Psoas muscle (tissue), 7 donors: ENCODE measurements at regions not wholly inside any gene's neighbourhood (a gene's known extent, or its start where the extent isn't known, plus 50 kb on each side); places are given as distances from the start of the nearest gene placed in this dataset.

Source experiments
- ATAC-seq, 4 donors: fragments of 200-7000 bp; cut with Tn5 transposase; one replicate each; pipeline ENCODE4 v1.9.1; 2020; ENCODE audit warnings: moderate library complexity in 3 of 4, mild to moderate bottlenecking in 2 of 4
- DNase-seq, 2 donors: peaks; one replicate each; pipeline ENCODE4 v3.0.0-alpha.2; 2020
- H3K27ac ChIP-seq: fragments of 200-600 bp; one replicate; pipeline ENCODE4 v1.8.0; 2022
- H3K27me3 ChIP-seq, 3 donors: fragments of 200-600 bp in 1 of 3; one replicate each; pipeline versions ENCODE4 v1.6.1 to v1.8.0; 2013 to 2022; ENCODE audit warnings: low read length in 2 of 3, mild to moderate bottlenecking in 2 of 3, moderate library complexity in 1 of 3; ENCODE audit not compliant: insufficient read depth in 3 of 3
- H3K36me3 ChIP-seq, 2 donors: fragments of 200-600 bp in 1 of 2; one replicate each; pipeline versions ENCODE4 v1.6.1 to v1.8.0; 2013 to 2022; ENCODE audit warnings: low read depth in 1 of 2, mild to moderate bottlenecking in 1 of 2, moderate library complexity in 1 of 2; ENCODE audit not compliant: insufficient read depth in 1 of 2
- H3K4me1 ChIP-seq: fragments of 200-600 bp; one replicate; pipeline ENCODE4 v1.8.0; 2022
- H3K4me3 ChIP-seq: fragments of 200-600 bp; one replicate; pipeline ENCODE4 v1.8.0; 2022; ENCODE audit warnings: mild to moderate bottlenecking
- H3K9me3 ChIP-seq: fragments of 200-600 bp; one replicate; pipeline ENCODE4 v1.8.0; 2022
- WGBS, 3 donors: extraction: QIAGEN DNeasy Blood & Tissue Kit; methylation state at CpG; one replicate each; pipeline versions ENCODE4 v1.1.6 to v1.1.7; 2013; 5-methylcytosine and 5-hydroxymethylcytosine counted together
- intact Hi-C, 2 donors: fragments of 100-400 bp; cut with DNase I; formaldehyde crosslinking; loops; one replicate each; pipeline versions ENCODE4 v1.11.0 to v1.14.2; 2022
- TF ChIP-seq, protein P1 (sequence below): fragments of 200-600 bp; IDR thresholded peaks from one replicate; pipeline ENCODE4 v1.8.0; 2022; ENCODE audit warnings: antibody characterized with exemption
- donor health status: healthy with polysubstance abuse.
- donor health status: DM: no; HTN: no; CAD: no; lungs with moderate emphysema.
- donor health status: Bipolar disorder and iron deficiency.
- donor health status: healthy.
- donor health status: DM: yes; HTN: yes; CAD: no.
- donor health status: DM: no; HTN: no; CAD: no.
- donor health status: DM: yes; HTN: yes; CAD: no.

- no peaks in the 10 kb centered on the region for H3K9me3 ChIP-seq
These were observed 1347.0 kb upstream of the AGA start for GRCh38 chr4:178789279-178789678.

GRCh38 chr4:178799204-178799603, 1357.0 kb upstream of the AGA start:
- H3K4me3 ChIP-seq, result no peak overlapping the region
- no peaks in the 10 kb centered on the region for H3K9me3 ChIP-seq
- H3K4me1 ChIP-seq, result no peaks in the 10 kb centered on the region
- no peak for DNase-seq
- intact Hi-C loops, result no loop called here
- ATAC-seq, result no peak
- TF ChIP-seq, protein P1, sequence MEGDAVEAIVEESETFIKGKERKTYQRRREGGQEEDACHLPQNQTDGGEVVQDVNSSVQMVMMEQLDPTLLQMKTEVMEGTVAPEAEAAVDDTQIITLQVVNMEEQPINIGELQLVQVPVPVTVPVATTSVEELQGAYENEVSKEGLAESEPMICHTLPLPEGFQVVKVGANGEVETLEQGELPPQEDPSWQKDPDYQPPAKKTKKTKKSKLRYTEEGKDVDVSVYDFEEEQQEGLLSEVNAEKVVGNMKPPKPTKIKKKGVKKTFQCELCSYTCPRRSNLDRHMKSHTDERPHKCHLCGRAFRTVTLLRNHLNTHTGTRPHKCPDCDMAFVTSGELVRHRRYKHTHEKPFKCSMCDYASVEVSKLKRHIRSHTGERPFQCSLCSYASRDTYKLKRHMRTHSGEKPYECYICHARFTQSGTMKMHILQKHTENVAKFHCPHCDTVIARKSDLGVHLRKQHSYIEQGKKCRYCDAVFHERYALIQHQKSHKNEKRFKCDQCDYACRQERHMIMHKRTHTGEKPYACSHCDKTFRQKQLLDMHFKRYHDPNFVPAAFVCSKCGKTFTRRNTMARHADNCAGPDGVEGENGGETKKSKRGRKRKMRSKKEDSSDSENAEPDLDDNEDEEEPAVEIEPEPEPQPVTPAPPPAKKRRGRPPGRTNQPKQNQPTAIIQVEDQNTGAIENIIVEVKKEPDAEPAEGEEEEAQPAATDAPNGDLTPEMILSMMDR, result no peak
- no peak overlapping the region for H3K27ac ChIP-seq
- no peaks in the 10 kb centered on the region for H3K27me3 ChIP-seq
- no peaks in the 10 kb centered on the region for H3K36me3 ChIP-seq
- 42 to 50% (median 43%) methylated on average over 2 of the region's 2 CpGs for WGBS, 3 donors

More at GRCh38 chr4:178789279-178789678, 1347.0 kb upstream of the AGA start:
- TF ChIP-seq, protein P1, result no peak
- Histone ChIP-seq H3K27me3 (no peaks in the 10 kb centered on the region), H3K4me3 (no peak overlapping the region), H3K27ac (no peak overlapping the region), H3K36me3 (no peaks in the 10 kb centered on the region), H3K4me1 (no peaks in the 10 kb centered on the region)
- no peak for DNase-seq
- no peak for ATAC-seq
- WGBS, 3 donors, result 46 to 56% (median 48%) methylated on average over 3 of the region's 3 CpGs
- intact Hi-C loops, result no loop called here

GRCh38 chr4:178808106-178808505, 1365.9 kb upstream of the AGA start:
- no peaks in the 10 kb centered on the region for H3K9me3 ChIP-seq
- 48 to 67% (median 57%) methylated on average over 1 of the region's 1 CpG for WGBS, 3 donors
- H3K4me1 ChIP-seq, result no peaks in the 10 kb centered on the region
- TF ChIP-seq, protein P1, result no peak
- intact Hi-C loops, result no loop called here
- no peaks in the 10 kb centered on the region for H3K36me3 ChIP-seq
- no peak overlapping the region for H3K4me3 ChIP-seq
- ATAC-seq (no peak), DNase-seq (no peak)
- no peak overlapping the region for H3K27ac ChIP-seq
- no peaks in the 10 kb centered on the region for H3K27me3 ChIP-seq

GRCh38 chr4:178809921-178810320, 1367.7 kb upstream of the AGA start:
- intact Hi-C loops, result no loop called here
- no peaks in the 10 kb centered on the region for H3K27me3 ChIP-seq
- no peak overlapping the region for H3K4me3 ChIP-seq
- no peak for DNase-seq
- no peak for ATAC-seq
- TF ChIP-seq, protein P1, result no peak
- H3K36me3 ChIP-seq, result no peaks in the 10 kb centered on the region
- no peaks in the 10 kb centered on the region for H3K9me3 ChIP-seq
- no peak overlapping the region for H3K27ac ChIP-seq
- 82 to 86% (median 83%) methylated on average over 2 of the region's 2 CpGs for WGBS, 3 donors
- H3K4me1 ChIP-seq, result no peaks in the 10 kb centered on the region

DNA sequence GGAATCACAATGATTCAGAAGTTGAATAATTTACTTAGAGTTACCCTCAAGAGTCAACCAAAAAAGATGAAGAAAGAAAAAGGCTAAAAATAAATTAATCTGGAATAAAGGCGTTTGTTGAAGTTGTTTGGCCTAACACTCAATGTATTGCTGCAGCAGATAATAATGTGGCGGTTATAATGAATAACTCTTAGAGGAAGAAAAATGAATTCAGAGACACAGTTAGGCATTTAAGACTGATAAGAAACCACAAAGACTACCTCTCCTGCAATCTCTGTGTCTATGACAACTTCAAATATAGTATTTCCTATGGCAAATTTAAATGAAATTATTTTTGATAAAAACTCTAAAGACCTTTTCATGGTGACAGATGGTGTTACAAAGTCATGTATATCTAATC, 1369.1 kb upstream of the AGA start:
- 61 to 65% (median 62%) methylated on average over 2 of the region's 2 CpGs for WGBS, 3 donors
- ATAC-seq (no peak), DNase-seq (no peak)
- Histone ChIP-seq H3K27me3 (no peaks in the 10 kb centered on the region), H3K9me3 (no peaks in the 10 kb centered on the region), H3K4me1 (no peaks in the 10 kb centered on the region), H3K4me3 (no peak overlapping the region), H3K27ac (no peak overlapping the region), H3K36me3 (no peaks in the 10 kb centered on the region)
- intact Hi-C loops, result no loop called here
- TF ChIP-seq, protein P1, result no peak
